H1 (cell line): ENCODE measurements at regions not wholly inside any gene's neighbourhood (a gene's known extent, or its start where the extent isn't known, plus 50 kb on each side); places are given as distances from the start of the nearest gene placed in this dataset.

Source experiments
- CTCF ChIP-seq, 3 experiments: IDR thresholded peaks; 1 replicate in 2 of 3; 2 replicates in 1 of 3; pipeline versions ENCODE4 v1.5.1 to v1.6.1; 2011; ENCODE audit warnings: low read length in 3 of 3, mild to moderate bottlenecking in 3 of 3, inconsistent platforms in 2 of 3, low read depth in 1 of 3, moderate library complexity in 1 of 3; ENCODE audit not compliant: insufficient read depth in 1 of 3; ENCODE audit errors: control extremely low read depth in 1 of 3

- TF ChIP-seq CTCF (IDR thresholded peaks at IDR 0.05; ENCODE audit: control extremely low read depth in 1 of 3, insufficient read depth in 1 of 3, low read depth in 1 of 3, low read length in 3 of 3): no peak
- TF ChIP-seq, all 59 proteins: peak for 0
These were observed 201.5 kb upstream of the CSNK1A1L start (continued) for GRCh38 chr13:37306778-37307544.
